K562 (cell line): ENCODE measurements at regions not wholly inside any gene's neighbourhood (a gene's known extent, or its start where the extent isn't known, plus 50 kb on each side); places are given as distances from the start of the nearest gene placed in this dataset.
A peak's percentile ranks its signal among the peaks of the same experiment; 100 is the strongest.

Experiments
- ATAC-seq: fragments of 200-7000 bp; cut with Tn5 transposase; 3 replicates; pipeline ENCODE4 v1.9.1; 2020; ENCODE audit warnings: moderate library complexity
- BruUV-seq: library from RNA; stranded (reverse); fragments of 400-500 nt; replicated peaks from 2 replicates; lab custom pipeline; 2021; lab: Mats Ljungman, UMichigan
- CTCF ChIA-PET: fragments of 300-600 bp; formaldehyde crosslinking; extraction: SDS; loops from one replicate; lab custom pipeline; 2021; ENCODE audit warnings: low intra/inter-chr PET ratio; lab: Yijun Ruan, JAX
- POLR2A ChIA-PET: fragments of 300-600, 350-650 bp; sonication (Branson Sonifier 250); formaldehyde crosslinking; extraction: SDS; loops from one replicate; lab custom pipeline; 2021; ENCODE audit warnings: antibody characterized with exemption, inconsistent platforms; lab: Yijun Ruan, JAX
- DNase-seq, 4 experiments: peaks; one replicate each; pipeline versions ENCODE4 v3.0.0 to v3.0.0-alpha.2; 2011 to 2018; ENCODE audit warnings: low spot score in 3 of 4, mixed read lengths in 3 of 4; ENCODE audit errors: extremely low read depth in 1 of 4
- FAIRE-seq: peaks from 2 replicates; lab custom pipeline; 2011; peaks lifted over from hg19 to GRCh38; lab: Jason Lieb, UNC
- H2AFZ ChIP-seq: 2 replicates; pipeline ENCODE4 v1.6.0; 2011; ENCODE audit warnings: low read depth, low read length, control low read depth, inconsistent platforms
- H3K27ac ChIP-seq: fragments of 200-600 bp; 3 replicates; pipeline ENCODE4 v1.8.0; 2011; ENCODE audit warnings: low read depth, mild to moderate bottlenecking, control low read depth, inconsistent platforms, low read length, moderate library complexity, mixed read lengths; ENCODE audit errors: extremely low read depth
- H3K27me3 ChIP-seq, 2 experiments: fragments of 300-600 bp in 1 of 2; 2 replicates in 1 of 2; 3 replicates in 1 of 2; pipeline versions ENCODE4 v1.6.0 to v1.8.0; 2011; ENCODE audit warnings: inconsistent platforms in 2 of 2, low read length in 2 of 2, mild to moderate bottlenecking in 1 of 2, mixed read lengths in 1 of 2, moderate library complexity in 1 of 2; ENCODE audit not compliant: control insufficient read depth in 2 of 2, insufficient read depth in 2 of 2
- H3K36me3 ChIP-seq: fragments of 300-600 bp; 3 replicates; pipeline ENCODE4 v1.8.0; 2011; ENCODE audit warnings: mild to moderate bottlenecking, low read length, inconsistent platforms; ENCODE audit not compliant: control insufficient read depth, insufficient read depth
- H3K4me1 ChIP-seq, 2 experiments: fragments of 200-600 bp in 1 of 2; replicated peaks in 1 of 2; 2 replicates in 1 of 2; 3 replicates in 1 of 2; pipeline versions ENCODE4 v1.5.1 to v1.8.0; 2011; ENCODE audit warnings: inconsistent platforms in 2 of 2, low read length in 2 of 2, mild to moderate bottlenecking in 1 of 2, mixed read lengths in 1 of 2, moderate library complexity in 1 of 2; ENCODE audit not compliant: control insufficient read depth in 2 of 2, insufficient read depth in 2 of 2
- H3K4me2 ChIP-seq: 2 replicates; pipeline ENCODE4 v1.6.1; 2011; ENCODE audit warnings: low read length, control low read depth, inconsistent platforms, mixed read lengths; ENCODE audit not compliant: insufficient read depth
- H3K4me3 ChIP-seq: fragments of 200-600 bp; sonication (generic), shearing (Covaris generic); 2 replicates; pipeline ENCODE4 v1.5.1; 2016; ENCODE audit warnings: control low read depth, inconsistent platforms
- H3K79me2 ChIP-seq: fragments of 200-600 bp; 3 replicates; pipeline ENCODE4 v1.8.0; 2011; ENCODE audit warnings: low read length, inconsistent platforms; ENCODE audit not compliant: control insufficient read depth, insufficient read depth
- H3K9ac ChIP-seq, 2 experiments: 2 replicates each; pipeline versions ENCODE4 v1.6.0 to v1.6.1; 2011; ENCODE audit warnings: low read depth in 2 of 2, low read length in 2 of 2, control low read depth in 1 of 2, inconsistent platforms in 1 of 2, mild to moderate bottlenecking in 1 of 2, mixed read lengths in 1 of 2; ENCODE audit not compliant: insufficient read depth in 1 of 2
- H3K9me1 ChIP-seq: one replicate; pipeline ENCODE4 v1.6.0; 2011; ENCODE audit warnings: inconsistent platforms, mild to moderate bottlenecking, low read length, moderate library complexity; ENCODE audit not compliant: control insufficient read depth, insufficient read depth
- H3K9me3 ChIP-seq: replicated peaks from 2 replicates; pipeline ENCODE4 v1.5.1; 2011; ENCODE audit warnings: low read depth, low read length, inconsistent platforms; ENCODE audit not compliant: control insufficient read depth, insufficient read depth
- H4K20me1 ChIP-seq: replicated peaks from 2 replicates; pipeline ENCODE4 v1.6.1; 2011; ENCODE audit warnings: low read length, inconsistent platforms, mixed read lengths; ENCODE audit not compliant: control insufficient read depth, insufficient read depth
- CHD4 ChIP-seq: fragments of 200-600 bp; sonication (generic); IDR thresholded peaks from 3 replicates; pipeline ENCODE4 v1.6.1; 2012; ENCODE audit warnings: low read depth, mild to moderate bottlenecking, mixed read lengths, low read length, inconsistent platforms; ENCODE audit not compliant: insufficient read depth, insufficient replicate concordance, poor library complexity, severe bottlenecking
- CREM ChIP-seq: IDR thresholded peaks from 2 replicates; pipeline ENCODE4 v1.6.1; 2014; ENCODE audit warnings: antibody characterized with exemption, low read depth
- DEAF1 ChIP-seq: fragments of 450-650 bp; formaldehyde crosslinking; IDR thresholded peaks from 2 replicates; pipeline ENCODE4 v1.4.0; 2020; ENCODE audit warnings: mild to moderate bottlenecking, moderate library complexity
- E2F5 ChIP-seq: sonication (generic); formaldehyde crosslinking; IDR thresholded peaks from 2 replicates; pipeline ENCODE4 v1.8.0; 2022; ENCODE audit warnings: mild to moderate bottlenecking, missing genetic modification reagents
- HNRNPK ChIP-seq: fragments of 200-400 bp; formaldehyde crosslinking; IDR thresholded peaks from one replicate; pipeline ENCODE4 v1.6.1; 2018; ENCODE audit warnings: mild to moderate bottlenecking, low read depth, low read length; ENCODE audit not compliant: poor library complexity, severe bottlenecking
- KLF16 ChIP-seq: IDR thresholded peaks from 2 replicates; pipeline ENCODE4 v1.6.1; 2016; ENCODE audit warnings: antibody characterized with exemption
- REST ChIP-seq, 2 experiments: fragments of 450-650 bp; formaldehyde crosslinking in 1 of 2; IDR thresholded peaks; 2 replicates each; pipeline versions ENCODE4 v1.4.0 to v1.6.1; 2014 to 2020; ENCODE audit warnings: mild to moderate bottlenecking in 2 of 2, borderline replicate concordance in 1 of 2, low read depth in 1 of 2
- STAG1 ChIP-seq: sonication (generic); formaldehyde crosslinking; IDR thresholded peaks from 2 replicates; pipeline ENCODE4 v1.5.0; 2020; ENCODE audit warnings: missing genetic modification reagents, borderline replicate concordance
- STAT5B ChIP-seq: fragments of 250-450 bp; sonication (Bioruptor Pico); IDR thresholded peaks from 2 replicates; pipeline ENCODE4 v1.8.0; 2021; ENCODE audit warnings: mild to moderate bottlenecking, inconsistent platforms
- ZNF644 ChIP-seq: fragments of 200-800 bp; sonication (Bioruptor generic); IDR thresholded peaks from 2 replicates; pipeline ENCODE4 v1.6.1; 2016; ENCODE audit warnings: low read depth, missing genetic modification characterization, missing compliant biosample characterization
- WGBS: fragments of 100-300 bp; shearing (Covaris generic); methylation state at CpG from one replicate; pipeline ENCODE4 v1.1.6; 2016; ENCODE audit warnings: low coverage, mixed read lengths; ENCODE audit not compliant: insufficient coverage; ENCODE audit errors: missing lambda C conversion rate; 5-methylcytosine and 5-hydroxymethylcytosine counted together
- in situ Hi-C: fragments of 300-500 bp; cut with MboI; formaldehyde crosslinking; loops from 4 replicates; pipeline ENCODE4 v1.15.0; 2018; ENCODE audit warnings: inconsistent platforms, mixed read lengths
- intact Hi-C: fragments of 100-400 bp; cut with micrococcal nuclease; formaldehyde crosslinking; loops from 2 replicates; pipeline ENCODE4 v1.14.2; 2022

GRCh38 chr2:216920143-216920876 lies 60.4 kb upstream of the TNP1 start:
- Histone ChIP-seq H3K27me3 (peaks cover 0 to 17% of the 10 kb centered on the region in 2 experiments; a peak in 1 of 5 replicates), H3K4me1 (peaks cover 0 to 3% of the 10 kb centered on the region in 2 experiments; a peak in 1 of 5 replicates), H3K9ac (no peak overlapping the region), H3K4me3 (no peak overlapping the region), H4K20me1 (no peaks in the 10 kb centered on the region), H2AFZ (no peak overlapping the region), H3K4me2 (no peak overlapping the region), H3K36me3 (no peaks in the 10 kb centered on the region), H3K9me3 (no peaks in the 10 kb centered on the region), H3K79me2 (no peaks in the 10 kb centered on the region), H3K9me1 (no peaks in the 10 kb centered on the region), H3K27ac (no peak overlapping the region)
- intact Hi-C loops = loop anchor here (2.0 kb wide), 1 partner anchor 222 kb away; no protein-coding TSS in a partner anchor
- POLR2A ChIA-PET = no interaction called here
- BruUV-seq = no TSS peak
- 22% methylated on average over 5 of the region's 8 CpGs for WGBS
- in situ Hi-C loops = no loop called here
- CTCF ChIA-PET = no interaction called here
- ATAC-seq (peak; percentile 90), DNase-seq (peak in 2 of 4 experiments; percentile 15 to 20), FAIRE-seq (no peak)
- TF ChIP-seq STAG1 = no peak
- no peak for TF ChIP-seq KLF16
- no peak for TF ChIP-seq ZNF644
- TF ChIP-seq E2F5 (CRISPR knock-in tag) = no peak
- TF ChIP-seq CREM = no peak
- no peak for TF ChIP-seq STAT5B (CRISPR knock-in tag)
- TF ChIP-seq HNRNPK = no peak
- peak; percentile 16; the same call in 1 of the 2 replicates for TF ChIP-seq DEAF1
- TF ChIP-seq REST (IDR thresholded peaks at IDR 0.05; ENCODE audit: borderline replicate concordance) = peak; percentile 69
- TF ChIP-seq REST (CRISPR knock-in tag; IDR thresholded peaks at IDR 0.05; ENCODE audit: low read depth) = no peak
- TF ChIP-seq CHD4 = no peak
